Activated CD4-positive, alpha-beta memory T cell treated with anti-CD3 and anti-CD28 coated beads, Interleukin-2, amount 10 ng/mL, durations not matched to agents 7 days and 5 days (primary cell): ENCODE measurements at regions not wholly inside any gene's neighbourhood (a gene's known extent, or its start where the extent isn't known, plus 50 kb on each side); places are given as distances from the start of the nearest gene placed in this dataset.

ENCODE experiments used
- CTCF ChIA-PET: fragments of 350-600 bp; sonication (Branson Sonifier 250); formaldehyde crosslinking; loops from one replicate; lab custom pipeline; 2021; ENCODE audit warnings: antibody characterized with exemption, inconsistent platforms; lab: Charles Lee
- POLR2A ChIA-PET: fragments of 350-600 bp; sonication (Branson Sonifier 250); formaldehyde crosslinking; loops from one replicate; lab custom pipeline; 2021; ENCODE audit warnings: antibody characterized with exemption; lab: Charles Lee
- DNase-seq: peaks from one replicate; pipeline ENCODE4 v3.0.0-alpha.2; 2020
- H3K27ac Mint-ChIP-seq: one replicate; pipeline ENCODE4 v1.8.0; 2021; ENCODE audit warnings: mild to moderate bottlenecking, mixed read lengths
- H3K27me3 Mint-ChIP-seq: one replicate; pipeline ENCODE4 v1.8.0; 2021; ENCODE audit warnings: mixed read lengths
- H3K36me3 Mint-ChIP-seq: one replicate; pipeline ENCODE4 v1.8.0; 2021; ENCODE audit warnings: low read depth, mixed read lengths
- H3K4me1 Mint-ChIP-seq: one replicate; pipeline ENCODE4 v1.8.0; 2021; ENCODE audit warnings: mixed read lengths
- H3K4me3 Mint-ChIP-seq: one replicate; pipeline ENCODE4 v1.8.0; 2021; ENCODE audit warnings: mild to moderate bottlenecking, mixed read lengths
- H3K9me3 Mint-ChIP-seq: one replicate; pipeline ENCODE4 v1.8.0; 2021; ENCODE audit warnings: mixed read lengths

GRCh38 chr17:33514369-33514768 lies 221.3 kb upstream of the ASIC2 start:
- H3K9me3 Mint-ChIP-seq, result peaks cover 7% of the 10 kb centered on the region
- H3K27me3 Mint-ChIP-seq, result peaks cover 13% of the 10 kb centered on the region
- POLR2A ChIA-PET, result no interaction called here
- H3K27ac Mint-ChIP-seq, result no peak overlapping the region
- H3K4me1 Mint-ChIP-seq, result peaks cover 11% of the 10 kb centered on the region
- no peaks in the 10 kb centered on the region for H3K36me3 Mint-ChIP-seq
- CTCF ChIA-PET, result no interaction called here
- DNase-seq, result no peak
- no peak overlapping the region for H3K4me3 Mint-ChIP-seq

- ChIA-PET POLR2A (no interaction called here), CTCF (no interaction called here)
- Mint-ChIP-seq H3K27me3 (peaks cover 10% of the 10 kb centered on the region), H3K9me3 (peaks cover 7% of the 10 kb centered on the region), H3K36me3 (no peaks in the 10 kb centered on the region), H3K4me1 (peaks cover 11% of the 10 kb centered on the region), H3K4me3 (no peak overlapping the region), H3K27ac (no peak overlapping the region)
- no peak for DNase-seq
Observed at GRCh38 chr17:33515974-33516373, 222.9 kb upstream of the ASIC2 start.

- POLR2A ChIA-PET, result no interaction called here
- H3K9me3 Mint-ChIP-seq, result peaks cover 2% of the 10 kb centered on the region
Observed at GRCh38 chr17:33516645-33517044, 223.6 kb upstream of the ASIC2 start.

GRCh38 chr17:33517746-33518145 lies 224.7 kb upstream of the ASIC2 start:
- DNase-seq, result no peak
- ChIA-PET POLR2A (no interaction called here), CTCF (interaction anchor here (3.9 kb wide), 1 partner anchor 157 kb away, joined by 19 read pairs; no protein-coding TSS in a partner anchor)
- Mint-ChIP-seq H3K36me3 (no peaks in the 10 kb centered on the region), H3K9me3 (no peaks in the 10 kb centered on the region), H3K27ac (no peak overlapping the region), H3K4me1 (no peaks in the 10 kb centered on the region), H3K4me3 (no peak overlapping the region), H3K27me3 (peaks cover 7% of the 10 kb centered on the region)

More at GRCh38 chr17:33516645-33517044, 223.6 kb upstream of the ASIC2 start:
- peaks cover 10% of the 10 kb centered on the region for H3K27me3 Mint-ChIP-seq
- H3K36me3 Mint-ChIP-seq, result no peaks in the 10 kb centered on the region
- H3K4me3 Mint-ChIP-seq, result no peak overlapping the region
- no peak overlapping the region for H3K27ac Mint-ChIP-seq
- no peak for DNase-seq
- peaks cover 5% of the 10 kb centered on the region for H3K4me1 Mint-ChIP-seq
- CTCF ChIA-PET, result no interaction called here

- Mint-ChIP-seq H3K4me3 (no peak overlapping the region), H3K27me3 (peaks cover 3% of the 10 kb centered on the region), H3K9me3 (no peaks in the 10 kb centered on the region), H3K4me1 (no peaks in the 10 kb centered on the region), H3K36me3 (no peaks in the 10 kb centered on the region), H3K27ac (no peak overlapping the region)
- ChIA-PET CTCF (interaction anchor here (0.6 to 3.9 kb wide), 4 partner anchors 8 to 155 kb away, joined by 3 to 19 read pairs (median 4); no protein-coding TSS in a partner anchor), POLR2A (no interaction called here)
- DNase-seq, result no peak
Observed at GRCh38 chr17:33519692-33520091, 226.6 kb upstream of the ASIC2 start.

DNA sequence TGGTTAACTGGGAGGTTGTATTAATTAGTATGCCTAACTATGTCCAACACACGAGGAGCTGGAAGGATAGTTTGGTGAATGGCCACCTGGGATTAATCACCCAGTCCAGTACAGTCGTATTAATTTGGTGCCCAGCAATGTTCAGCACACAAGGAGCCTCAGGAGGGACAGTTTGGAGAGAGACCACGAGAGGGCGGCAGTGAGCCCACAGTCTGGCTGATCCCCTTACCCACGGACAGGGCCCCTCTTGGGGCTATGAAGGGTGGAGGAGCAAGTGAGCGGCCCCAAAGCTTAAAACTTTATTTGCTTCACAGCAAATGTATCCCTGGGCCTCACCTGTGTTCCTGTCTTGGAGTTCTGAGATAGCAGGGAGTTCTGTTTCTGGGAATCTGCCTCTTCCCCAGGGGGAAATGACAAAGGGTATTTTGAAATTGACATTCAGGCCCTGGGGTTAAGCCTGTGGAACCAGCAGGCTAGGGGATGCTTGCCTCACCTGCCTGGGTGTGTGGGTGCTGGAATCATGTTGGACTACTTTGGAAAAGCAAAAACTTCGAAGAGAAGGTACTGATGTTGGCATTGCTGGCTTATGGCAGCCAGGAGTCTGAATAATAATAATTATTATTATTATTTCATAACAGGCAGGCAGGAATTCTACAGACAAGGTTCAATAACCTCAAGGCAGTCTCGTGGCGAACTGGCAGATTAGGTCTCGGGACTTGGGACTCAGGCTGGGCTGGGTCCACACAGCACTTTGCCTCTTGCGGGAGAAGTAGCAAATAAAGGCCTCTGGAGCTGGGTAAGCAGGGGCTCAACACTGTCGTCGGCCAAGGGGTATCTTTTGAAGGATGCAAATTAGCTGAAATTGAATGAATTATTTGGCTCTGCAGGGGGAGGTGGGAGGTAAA lies 227.6 kb upstream of the ASIC2 start:
- CTCF ChIA-PET, result interaction anchor here (1.0 to 3.9 kb wide), 3 partner anchors 9 to 154 kb away, joined by 3 to 19 read pairs (median 4); no protein-coding TSS in a partner anchor

GRCh38 chr17:33521784-33522183 lies 228.7 kb upstream of the ASIC2 start:
- H3K4me1 Mint-ChIP-seq, result no peaks in the 10 kb centered on the region
- no peaks in the 10 kb centered on the region for H3K27me3 Mint-ChIP-seq
- no peaks in the 10 kb centered on the region for H3K36me3 Mint-ChIP-seq
- no peak for DNase-seq
- ChIA-PET POLR2A (no interaction called here), CTCF (no interaction called here)
- H3K27ac Mint-ChIP-seq, result no peak overlapping the region
- no peak overlapping the region for H3K4me3 Mint-ChIP-seq
- H3K9me3 Mint-ChIP-seq, result no peaks in the 10 kb centered on the region

More for the DNA sequence above, 227.6 kb upstream of the ASIC2 start:
- peak; percentile 39 for DNase-seq
- Mint-ChIP-seq H3K4me3 (no peak overlapping the region), H3K4me1 (no peaks in the 10 kb centered on the region), H3K9me3 (no peaks in the 10 kb centered on the region), H3K27ac (no peak overlapping the region), H3K27me3 (peaks cover 2% of the 10 kb centered on the region), H3K36me3 (no peaks in the 10 kb centered on the region)
- POLR2A ChIA-PET, result no interaction called here

GRCh38 chr17:33522623-33523022 lies 229.5 kb upstream of the ASIC2 start:
- Mint-ChIP-seq H3K36me3 (no peaks in the 10 kb centered on the region), H3K9me3 (peaks cover 2% of the 10 kb centered on the region), H3K27me3 (no peaks in the 10 kb centered on the region), H3K4me3 (no peak overlapping the region), H3K27ac (no peak overlapping the region), H3K4me1 (no peaks in the 10 kb centered on the region)
- ChIA-PET POLR2A (no interaction called here), CTCF (no interaction called here)
- DNase-seq, result no peak

DNA sequence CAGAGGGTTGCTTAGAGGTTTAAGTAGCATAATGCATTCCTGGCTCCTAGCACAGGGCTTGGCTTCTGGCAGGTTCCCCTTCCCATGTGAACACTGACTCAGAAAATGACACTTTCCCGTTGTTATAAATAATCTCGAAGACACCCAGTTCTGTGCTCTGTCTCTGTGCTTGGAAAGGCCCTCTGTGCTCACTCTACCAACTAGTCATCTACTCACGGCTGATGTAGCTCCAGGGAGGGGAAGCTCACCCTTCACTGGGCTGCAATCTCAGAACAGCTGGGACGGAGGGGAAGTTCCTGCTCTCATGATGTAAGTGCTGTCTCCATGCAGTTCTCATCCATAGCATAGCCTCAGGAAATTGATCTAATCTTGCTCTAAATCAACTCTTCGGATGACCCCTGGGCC lies 230.5 kb upstream of the ASIC2 start:
- Mint-ChIP-seq H3K36me3 (no peaks in the 10 kb centered on the region), H3K9me3 (peaks cover 2% of the 10 kb centered on the region), H3K4me1 (no peaks in the 10 kb centered on the region), H3K27me3 (no peaks in the 10 kb centered on the region), H3K27ac (no peak overlapping the region), H3K4me3 (no peak overlapping the region)
- POLR2A ChIA-PET, result no interaction called here
- CTCF ChIA-PET, result no interaction called here
- DNase-seq, result no peak

DNA sequence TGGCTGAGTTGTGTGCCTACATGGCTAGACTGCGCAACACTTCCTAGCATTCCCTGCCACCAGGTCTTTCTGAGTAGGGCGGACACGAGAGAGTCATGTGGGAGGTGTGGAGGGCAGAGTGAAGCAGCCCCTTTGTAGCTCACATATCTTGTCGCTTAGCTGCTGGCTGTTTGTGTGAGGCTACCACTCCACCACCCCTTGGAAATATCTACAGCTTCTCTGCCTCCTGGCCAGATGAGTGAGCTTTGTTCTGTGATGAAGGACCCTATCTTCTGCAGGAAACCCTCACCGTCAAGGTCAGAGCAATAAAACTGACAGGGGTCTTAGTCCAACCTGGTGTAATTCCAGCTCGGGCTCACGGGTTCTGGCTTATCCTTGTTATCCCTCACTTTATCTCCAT lies 232.1 kb upstream of the ASIC2 start:
- ChIA-PET POLR2A (no interaction called here), CTCF (no interaction called here)

GRCh38 chr17:33526717-33527116 lies 233.6 kb upstream of the ASIC2 start:
- DNase-seq, result no peak
- H3K4me3 Mint-ChIP-seq, result no peak overlapping the region
- H3K4me1 Mint-ChIP-seq, result no peaks in the 10 kb centered on the region
- CTCF ChIA-PET, result no interaction called here
- no peaks in the 10 kb centered on the region for H3K36me3 Mint-ChIP-seq
- no peak overlapping the region for H3K27ac Mint-ChIP-seq
- POLR2A ChIA-PET, result no interaction called here
- no peaks in the 10 kb centered on the region for H3K27me3 Mint-ChIP-seq
- peaks cover 2% of the 10 kb centered on the region for H3K9me3 Mint-ChIP-seq

More for the DNA sequence above, 232.1 kb upstream of the ASIC2 start:
- DNase-seq, result no peak
- Mint-ChIP-seq H3K27ac (no peak overlapping the region), H3K9me3 (peaks cover 2% of the 10 kb centered on the region), H3K36me3 (no peaks in the 10 kb centered on the region), H3K4me3 (no peak overlapping the region), H3K4me1 (no peaks in the 10 kb centered on the region), H3K27me3 (no peaks in the 10 kb centered on the region)

DNA sequence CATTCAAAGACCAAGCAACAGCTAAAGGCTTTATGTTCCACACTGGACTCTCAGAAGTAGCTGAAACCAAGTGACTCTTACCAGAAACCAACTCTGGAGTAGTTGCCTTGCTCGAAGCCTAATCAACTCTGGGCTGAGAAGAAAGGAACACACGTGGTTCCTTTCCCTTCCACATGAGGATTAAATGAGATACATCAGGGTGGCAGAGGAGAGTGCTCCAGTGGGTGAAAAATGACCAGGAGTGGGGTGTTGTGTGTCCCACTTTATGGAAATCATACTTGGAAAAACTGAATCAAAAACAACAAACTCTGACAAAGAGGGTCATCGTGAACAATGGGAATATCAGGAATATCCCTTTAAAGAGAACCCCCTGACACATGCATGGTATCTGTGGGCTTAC lies 234.2 kb upstream of the ASIC2 start:
- CTCF ChIA-PET, result no interaction called here
- POLR2A ChIA-PET, result no interaction called here
- no peak overlapping the region for H3K27ac Mint-ChIP-seq
- H3K27me3 Mint-ChIP-seq, result no peaks in the 10 kb centered on the region
- DNase-seq, result no peak
- peaks cover 2% of the 10 kb centered on the region for H3K9me3 Mint-ChIP-seq
- H3K4me3 Mint-ChIP-seq, result no peak overlapping the region
- no peaks in the 10 kb centered on the region for H3K36me3 Mint-ChIP-seq
- no peaks in the 10 kb centered on the region for H3K4me1 Mint-ChIP-seq

GRCh38 chr17:33528846-33529245 lies 235.8 kb upstream of the ASIC2 start:
- POLR2A ChIA-PET, result no interaction called here
- Mint-ChIP-seq H3K4me1 (no peaks in the 10 kb centered on the region), H3K4me3 (no peak overlapping the region), H3K27me3 (no peaks in the 10 kb centered on the region), H3K27ac (no peak overlapping the region), H3K36me3 (no peaks in the 10 kb centered on the region), H3K9me3 (peaks cover 2% of the 10 kb centered on the region)
- DNase-seq, result no peak
- CTCF ChIA-PET, result no interaction called here

GRCh38 chr17:33529816-33530215 lies 236.7 kb upstream of the ASIC2 start:
- peaks cover 2% of the 10 kb centered on the region for H3K9me3 Mint-ChIP-seq
- H3K4me1 Mint-ChIP-seq, result no peaks in the 10 kb centered on the region
- no peak overlapping the region for H3K27ac Mint-ChIP-seq
- CTCF ChIA-PET, result no interaction called here
- DNase-seq, result no peak
- no peaks in the 10 kb centered on the region for H3K36me3 Mint-ChIP-seq
- H3K4me3 Mint-ChIP-seq, result no peak overlapping the region
- no peaks in the 10 kb centered on the region for H3K27me3 Mint-ChIP-seq
- POLR2A ChIA-PET, result no interaction called here
